ENCODE measurements at regions not wholly inside any gene's neighbourhood (a gene's known extent, or its start where the extent isn't known, plus 50 kb on each side); places are given as distances from the start of the nearest gene placed in this dataset.

DNA sequence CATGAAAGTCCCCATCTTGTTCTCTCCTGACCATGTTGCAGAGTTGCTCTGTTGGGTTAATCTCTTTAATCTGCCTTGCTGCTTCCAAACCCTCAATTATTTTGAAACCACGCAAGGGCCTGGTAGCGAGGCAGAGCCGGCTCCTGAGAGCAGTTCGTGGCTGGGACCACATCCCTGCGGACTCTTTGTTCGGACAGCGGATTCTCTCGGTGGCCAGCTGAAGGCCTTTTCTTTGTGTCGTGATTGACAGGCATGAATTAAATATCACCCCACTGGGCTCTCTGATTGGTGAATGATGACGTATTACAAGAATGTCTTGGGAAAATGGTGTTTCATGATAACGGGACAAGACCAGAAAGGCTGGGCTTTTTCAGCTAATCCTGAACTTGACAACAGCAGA lies 66.9 kb upstream of the ARHGAP21 start:
- no peak overlapping the region for H3K4ac ChIP-seq (ENCODE audit: low read depth, low read length)
- 33% methylated on average over 1 of the region's 11 CpGs; no CpG with 5 or more reads in 1 of the 2 experiments for WGBS, 2 experiments (ENCODE audit: extremely low coverage in 2 of 2, insufficient read length in 1 of 2)
- no peaks in the 10 kb centered on the region for H3K9me1 ChIP-seq (ENCODE audit: insufficient read depth, low read length)
- no peak overlapping the region for H3K23ac ChIP-seq (ENCODE audit: low read depth, low read length)
- H2BK20ac ChIP-seq (ENCODE audit: low read depth, low read length): no peak overlapping the region
- ATAC-seq (ENCODE audit: low read depth): no peak
- H2BK120ac ChIP-seq (ENCODE audit: low read depth, low read length): no peak overlapping the region
- H2AK5ac ChIP-seq (ENCODE audit: low read depth, low read length): no peak overlapping the region
- in situ Hi-C loops (cut with MboI; ENCODE audit: low sequenced_read_pairs): no loop called here
- H3K27me3 ChIP-seq (ENCODE audit: control insufficient read depth, insufficient read depth, low read length): no peaks in the 10 kb centered on the region; the same call in 1 of the 2 replicates
- no peak overlapping the region for H3K27ac ChIP-seq (ENCODE audit: insufficient read depth, low read length)
- H3K56ac ChIP-seq (ENCODE audit: extremely low read depth, insufficient read depth, low read length): no peak overlapping the region
- intact Hi-C loops (cut with micrococcal nuclease): no loop called here
- H2BK5ac ChIP-seq (ENCODE audit: low read depth, low read length, poor library complexity, severe bottlenecking): no peak overlapping the region
- H2AK9ac ChIP-seq (replicated peaks; ENCODE audit: low read depth, low read length, poor library complexity): no peak overlapping the region
- H4K8ac ChIP-seq (ENCODE audit: low read depth in 2 of 2, low read length in 2 of 2): no peak overlapping the region
- H3K4me2 ChIP-seq (ENCODE audit: low read depth, low read length): no peak overlapping the region
- no peaks in the 10 kb centered on the region for H3K79me1 ChIP-seq (ENCODE audit: low read depth in 1 of 2, low read length in 2 of 2)
- DNase-seq: no peak
- TF ChIP-seq CHD1 (IDR thresholded peaks at IDR 0.05; ENCODE audit: low read depth, low read length) (no peak), MAFK (IDR thresholded peaks at IDR 0.05; ENCODE audit: low read depth, low read length) (no peak), SMC3 (IDR thresholded peaks at IDR 0.05; ENCODE audit: low read depth, low read length) (no peak), RCOR1 (IDR thresholded peaks at IDR 0.05; ENCODE audit: insufficient replicate concordance, low read length) (no peak), RAD21 (IDR thresholded peaks at IDR 0.05; ENCODE audit: low read length) (no peak), POLR2A (IDR thresholded peaks at IDR 0.05; ENCODE audit: low read depth, low read length) (no peak), MXI1 (IDR thresholded peaks at IDR 0.05; ENCODE audit: borderline replicate concordance, low read depth, low read length) (no peak), MAZ (IDR thresholded peaks at IDR 0.05; ENCODE audit: borderline replicate concordance, low read depth, low read length) (no peak), RFX5 (IDR thresholded peaks at IDR 0.05; ENCODE audit: low read depth, low read length) (no peak), NFE2L2 (IDR thresholded peaks at IDR 0.05; ENCODE audit: low read depth, low read length) (no peak), BHLHE40 (IDR thresholded peaks at IDR 0.05; ENCODE audit: low read depth, low read length) (no peak)
- TF ChIP-seq, protein P1, sequence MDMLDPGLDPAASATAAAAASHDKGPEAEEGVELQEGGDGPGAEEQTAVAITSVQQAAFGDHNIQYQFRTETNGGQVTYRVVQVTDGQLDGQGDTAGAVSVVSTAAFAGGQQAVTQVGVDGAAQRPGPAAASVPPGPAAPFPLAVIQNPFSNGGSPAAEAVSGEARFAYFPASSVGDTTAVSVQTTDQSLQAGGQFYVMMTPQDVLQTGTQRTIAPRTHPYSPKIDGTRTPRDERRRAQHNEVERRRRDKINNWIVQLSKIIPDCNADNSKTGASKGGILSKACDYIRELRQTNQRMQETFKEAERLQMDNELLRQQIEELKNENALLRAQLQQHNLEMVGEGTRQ (IDR thresholded peaks at IDR 0.05; ENCODE audit: low read depth, low read length): no peak
- TF ChIP-seq, protein P2, sequence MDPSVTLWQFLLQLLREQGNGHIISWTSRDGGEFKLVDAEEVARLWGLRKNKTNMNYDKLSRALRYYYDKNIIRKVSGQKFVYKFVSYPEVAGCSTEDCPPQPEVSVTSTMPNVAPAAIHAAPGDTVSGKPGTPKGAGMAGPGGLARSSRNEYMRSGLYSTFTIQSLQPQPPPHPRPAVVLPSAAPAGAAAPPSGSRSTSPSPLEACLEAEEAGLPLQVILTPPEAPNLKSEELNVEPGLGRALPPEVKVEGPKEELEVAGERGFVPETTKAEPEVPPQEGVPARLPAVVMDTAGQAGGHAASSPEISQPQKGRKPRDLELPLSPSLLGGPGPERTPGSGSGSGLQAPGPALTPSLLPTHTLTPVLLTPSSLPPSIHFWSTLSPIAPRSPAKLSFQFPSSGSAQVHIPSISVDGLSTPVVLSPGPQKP (IDR thresholded peaks at IDR 0.05; ENCODE audit: borderline replicate concordance, low read depth, low read length): no peak
- no TSS peak for BruUV-seq (replicated peaks)
- H4K5ac ChIP-seq (ENCODE audit: low read depth, low read length): no peak overlapping the region
- no peak overlapping the region for H4K91ac ChIP-seq (ENCODE audit: insufficient read depth, low read depth, low read length)
- no peaks in the 10 kb centered on the region for H4K20me1 ChIP-seq (ENCODE audit: insufficient read depth, low read length)
- no peak overlapping the region for H3K4me3 ChIP-seq (ENCODE audit: insufficient read depth, low read depth, low read length)
- H3K36me3 ChIP-seq (ENCODE audit: control insufficient read depth, insufficient read depth, low read length): no peaks in the 10 kb centered on the region
- no peaks in the 10 kb centered on the region for H3K4me1 ChIP-seq (ENCODE audit: control insufficient read depth, insufficient read depth, low read length)
- H3K9ac ChIP-seq (ENCODE audit: low read depth, low read length): no peak overlapping the region
- dilution Hi-C loops (cut with HindIII; ENCODE audit: low sequenced_read_pairs, unreplicated experiment): no loop called here
- ChIA-PET CTCF (no interaction called here), POLR2A (ENCODE audit: unreplicated experiment) (no interaction called here)
- H3K9me3 ChIP-seq (ENCODE audit: control insufficient read depth, insufficient read depth, low read length): peaks cover 2% of the 10 kb centered on the region; the same call in 1 of the 2 replicates
- H3K14ac ChIP-seq (replicated peaks; ENCODE audit: low read depth, low read length): no peak overlapping the region
- no peak overlapping the region for H2AFZ ChIP-seq (replicated peaks; ENCODE audit: low read length, poor library complexity)
- H2BK15ac ChIP-seq (ENCODE audit: low read depth, low read length): no peak overlapping the region
- no peak overlapping the region for H3K18ac ChIP-seq (ENCODE audit: low read depth, low read length)

Measured in IMR-90 (cell line).